Neural progenitor cell (in vitro differentiated cells): ENCODE measurements at regions not wholly inside any gene's neighbourhood (a gene's known extent, or its start where the extent isn't known, plus 50 kb on each side); places are given as distances from the start of the nearest gene placed in this dataset.

Experiments
- DNase-seq: peaks from one replicate; pipeline ENCODE4 v3.0.0-alpha.2; 2016; ENCODE audit warnings: low spot score
- H2AFZ ChIP-seq: fragments of 200-600 bp; sonication (generic); replicated peaks from 2 replicates; pipeline ENCODE4 v1.6.1; 2016; ENCODE audit warnings: antibody characterized with exemption
- H3F3A ChIP-seq: fragments of 200-600 bp; sonication (generic); 2 replicates; pipeline ENCODE4 v1.6.1; 2016; ENCODE audit warnings: antibody characterized with exemption, low read depth
- H3K27ac ChIP-seq: fragments of 200-600 bp; sonication (generic); 2 replicates; pipeline ENCODE4 v1.5.1; 2016; ENCODE audit warnings: mild to moderate bottlenecking
- H3K27me3 ChIP-seq: fragments of 200-600 bp; sonication (generic); 2 replicates; pipeline ENCODE4 v1.6.1; 2016; ENCODE audit warnings: mild to moderate bottlenecking, moderate library complexity
- H3K36me3 ChIP-seq: fragments of 200-600 bp; sonication (generic); 2 replicates; pipeline ENCODE4 v1.5.1; 2016
- H3K4me1 ChIP-seq: fragments of 200-600 bp; sonication (generic); 2 replicates; pipeline ENCODE4 v1.6.1; 2016; ENCODE audit warnings: mixed run types
- H3K4me2 ChIP-seq: fragments of 200-600 bp; sonication (generic); 2 replicates; pipeline ENCODE4 v1.6.1; 2016
- H3K4me3 ChIP-seq: fragments of 200-600 bp; sonication (generic); 2 replicates; pipeline ENCODE4 v1.5.1; 2016
- H3K79me2 ChIP-seq: fragments of 200-600 bp; sonication (generic); 2 replicates; pipeline ENCODE4 v1.6.1; 2016; ENCODE audit warnings: low read depth
- H3K9ac ChIP-seq: fragments of 200-600 bp; sonication (generic); 2 replicates; pipeline ENCODE4 v1.6.1; 2016
- H3K9me3 ChIP-seq: fragments of 200-600 bp; sonication (generic); 2 replicates; pipeline ENCODE4 v1.5.1; 2016; ENCODE audit warnings: low read depth
- H4K20me1 ChIP-seq: fragments of 200-600 bp; sonication (generic); 2 replicates; pipeline ENCODE4 v1.6.1; 2016; ENCODE audit warnings: low read depth
- H3K27ac Mint-ChIP-seq: 3 replicates; pipeline ENCODE4 v1.8.0; 2021; ENCODE audit warnings: mixed read lengths
- H3K27me3 Mint-ChIP-seq: 2 replicates; pipeline ENCODE4 v1.8.0; 2022; ENCODE audit warnings: low read depth, mild to moderate bottlenecking, inconsistent platforms, moderate library complexity, mixed read lengths; ENCODE audit not compliant: insufficient read depth
- H3K36me3 Mint-ChIP-seq: 3 replicates; pipeline ENCODE4 v1.8.0; 2021; ENCODE audit warnings: mixed read lengths
- H3K4me1 Mint-ChIP-seq: 3 replicates; pipeline ENCODE4 v1.8.0; 2021; ENCODE audit warnings: mixed read lengths
- H3K4me3 Mint-ChIP-seq: 3 replicates; pipeline ENCODE4 v1.8.0; 2021; ENCODE audit warnings: mild to moderate bottlenecking, moderate library complexity, mixed read lengths
- H3K9me3 Mint-ChIP-seq: 3 replicates; pipeline ENCODE4 v1.8.0; 2020; ENCODE audit warnings: mixed read lengths
- CTCF ChIP-seq: fragments of 200-600 bp; sonication (generic); IDR thresholded peaks from 2 replicates; pipeline ENCODE4 v1.5.1; 2017; ENCODE audit warnings: antibody characterized with exemption, mild to moderate bottlenecking
- EZH2 ChIP-seq: fragments of 200-600 bp; sonication (generic); IDR thresholded peaks from 2 replicates; pipeline ENCODE4 v1.6.1; 2017; ENCODE audit warnings: antibody characterized with exemption, mild to moderate bottlenecking, moderate library complexity
- EZH2phosphoT487 ChIP-seq: fragments of 200-600 bp; sonication (generic); IDR thresholded peaks from 2 replicates; pipeline ENCODE4 v1.6.1; 2017; ENCODE audit warnings: antibody characterized with exemption

GRCh38 chr14:22164616-22165015 is 424.4 kb downstream of the DAD1 start:
- Mint-ChIP-seq H3K4me3 (no peak overlapping the region), H3K4me1 (peaks cover 4% of the 10 kb centered on the region), H3K9me3 (no peaks in the 10 kb centered on the region), H3K27ac (no peak overlapping the region), H3K27me3 (peaks cover 2% of the 10 kb centered on the region), H3K36me3 (no peaks in the 10 kb centered on the region)
- Histone ChIP-seq H3K27me3 (no peaks in the 10 kb centered on the region), H3K9me3 (no peaks in the 10 kb centered on the region), H3K4me2 (no peak overlapping the region), H3F3A (no peaks in the 10 kb centered on the region), H3K36me3 (no peaks in the 10 kb centered on the region), H4K20me1 (no peaks in the 10 kb centered on the region), H3K4me3 (no peak overlapping the region), H2AFZ (no peak overlapping the region), H3K79me2 (no peaks in the 10 kb centered on the region), H3K27ac (no peak overlapping the region), H3K4me1 (no peaks in the 10 kb centered on the region), H3K9ac (no peak overlapping the region)
- no peak for DNase-seq
- TF ChIP-seq EZH2phosphoT487 (no peak), EZH2 (no peak), CTCF (no peak)

- TF ChIP-seq EZH2phosphoT487 (no peak), CTCF (peak; percentile 46), EZH2 (no peak)
- H3K4me3 Mint-ChIP-seq = no peak overlapping the region
- DNase-seq = peak; percentile 20
- peaks cover 4% of the 10 kb centered on the region for H3K4me1 Mint-ChIP-seq
- Histone ChIP-seq H3K27me3 (no peaks in the 10 kb centered on the region), H3F3A (no peaks in the 10 kb centered on the region), H3K4me1 (no peaks in the 10 kb centered on the region), H3K36me3 (no peaks in the 10 kb centered on the region), H3K4me2 (no peak overlapping the region), H3K79me2 (no peaks in the 10 kb centered on the region), H3K9ac (no peak overlapping the region), H2AFZ (peak overlapping the region; percentile 15), H3K9me3 (no peaks in the 10 kb centered on the region), H3K27ac (no peak overlapping the region), H4K20me1 (no peaks in the 10 kb centered on the region), H3K4me3 (no peak overlapping the region)
- no peaks in the 10 kb centered on the region for H3K27me3 Mint-ChIP-seq
- no peaks in the 10 kb centered on the region for H3K36me3 Mint-ChIP-seq
- no peak overlapping the region for H3K27ac Mint-ChIP-seq
- H3K9me3 Mint-ChIP-seq = no peaks in the 10 kb centered on the region
Measured at GRCh38 chr14:22163051-22163450, 426.0 kb downstream of the DAD1 start.

- TF ChIP-seq EZH2 (no peak), CTCF (no peak), EZH2phosphoT487 (no peak)
- Mint-ChIP-seq H3K4me1 (peaks cover 4% of the 10 kb centered on the region), H3K27ac (no peak overlapping the region), H3K4me3 (no peak overlapping the region), H3K36me3 (no peaks in the 10 kb centered on the region), H3K9me3 (no peaks in the 10 kb centered on the region), H3K27me3 (no peaks in the 10 kb centered on the region)
- no peaks in the 10 kb centered on the region for H3K9me3 ChIP-seq
- no peaks in the 10 kb centered on the region for H3F3A ChIP-seq
- H3K4me3 ChIP-seq = no peak overlapping the region
- H3K79me2 ChIP-seq = no peaks in the 10 kb centered on the region
- H3K9ac ChIP-seq = no peak overlapping the region
- DNase-seq = no peak
- H3K4me1 ChIP-seq = no peaks in the 10 kb centered on the region
- H3K36me3 ChIP-seq = no peaks in the 10 kb centered on the region
- no peak overlapping the region for H2AFZ ChIP-seq
- H4K20me1 ChIP-seq = no peaks in the 10 kb centered on the region
- H3K27ac ChIP-seq = no peak overlapping the region
- H3K27me3 ChIP-seq = no peaks in the 10 kb centered on the region
- no peak overlapping the region for H3K4me2 ChIP-seq
Measured at GRCh38 chr14:22159957-22160356, 429.1 kb downstream of the DAD1 start.

GRCh38 chr14:22159099-22159498 is 429.9 kb downstream of the DAD1 start:
- peaks cover 4% of the 10 kb centered on the region for H3K4me1 Mint-ChIP-seq
- TF ChIP-seq EZH2 = no peak
- TF ChIP-seq EZH2phosphoT487 = no peak
- no peak for TF ChIP-seq CTCF
- no peaks in the 10 kb centered on the region for H4K20me1 ChIP-seq
- no peak overlapping the region for H3K27ac Mint-ChIP-seq
- no peak overlapping the region for H3K4me3 ChIP-seq
- no peaks in the 10 kb centered on the region for H3K36me3 Mint-ChIP-seq
- H3K27me3 Mint-ChIP-seq = no peaks in the 10 kb centered on the region
- H3K36me3 ChIP-seq = no peaks in the 10 kb centered on the region
- no peaks in the 10 kb centered on the region for H3K27me3 ChIP-seq
- no peaks in the 10 kb centered on the region for H3K9me3 ChIP-seq
- H3K4me1 ChIP-seq = no peaks in the 10 kb centered on the region
- no peak for DNase-seq
- no peak overlapping the region for H2AFZ ChIP-seq
- no peak overlapping the region for H3K4me2 ChIP-seq
- H3K4me3 Mint-ChIP-seq = no peak overlapping the region
- no peak overlapping the region for H3K27ac ChIP-seq
- no peaks in the 10 kb centered on the region for H3K9me3 Mint-ChIP-seq
- no peak overlapping the region for H3K9ac ChIP-seq
- no peaks in the 10 kb centered on the region for H3F3A ChIP-seq
- no peaks in the 10 kb centered on the region for H3K79me2 ChIP-seq
